SKM-1 (cell line): ENCODE measurements at regions not wholly inside any gene's neighbourhood (a gene's known extent, or its start where the extent isn't known, plus 50 kb on each side); places are given as distances from the start of the nearest gene placed in this dataset.
"Not testable (repeated sequence)": the region's sequence is repeated elsewhere in the genome, so short reads cannot be mapped to it uniquely, and the experiment has no call there.

Experiments used
- DNase-seq: peaks from one replicate; lab custom pipeline; 2025; ENCODE audit not compliant: unreplicated experiment; lab: John Stamatoyannopoulos, UW

DNA sequence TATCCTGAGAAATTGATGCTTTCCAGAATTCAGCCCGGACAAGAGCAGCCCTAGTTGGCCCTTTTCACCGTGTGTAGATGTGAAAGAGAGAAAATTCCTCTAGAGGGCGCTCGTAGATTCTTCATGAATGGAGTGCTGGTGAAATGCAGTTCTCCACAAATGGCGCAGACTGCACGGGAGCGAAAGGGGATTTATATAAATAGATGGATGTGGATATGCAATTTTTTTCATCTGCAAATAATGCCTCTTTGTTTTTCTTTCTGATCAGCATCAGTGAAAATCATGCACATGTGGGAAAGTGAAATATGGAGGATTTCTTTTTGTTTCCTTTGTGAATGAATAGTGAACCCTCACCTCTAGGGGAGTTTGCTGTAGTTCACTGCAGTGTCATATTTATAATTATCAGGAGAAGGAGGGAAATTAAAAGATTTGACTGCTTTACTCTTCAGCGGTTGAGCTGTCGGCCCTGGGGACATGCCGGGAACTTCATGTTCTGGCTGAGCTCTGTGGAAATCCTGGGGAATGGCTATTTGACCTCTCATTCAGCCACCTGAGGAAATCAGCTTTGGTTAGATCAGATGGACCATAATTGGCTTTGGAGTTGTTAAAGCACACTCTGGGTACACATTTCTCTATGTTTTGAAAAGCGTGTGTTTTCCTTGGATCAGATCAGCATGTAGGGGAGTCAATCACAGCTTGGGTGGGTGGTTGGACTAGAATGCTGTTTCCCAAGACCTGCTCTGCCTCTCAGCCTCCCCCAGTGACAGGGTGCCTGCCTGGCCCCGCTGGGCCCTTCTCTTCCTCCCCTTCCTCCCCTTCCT, 115.0 kb upstream of the SHISA3 start:
- peak; percentile 71 for DNase-seq

DNA sequence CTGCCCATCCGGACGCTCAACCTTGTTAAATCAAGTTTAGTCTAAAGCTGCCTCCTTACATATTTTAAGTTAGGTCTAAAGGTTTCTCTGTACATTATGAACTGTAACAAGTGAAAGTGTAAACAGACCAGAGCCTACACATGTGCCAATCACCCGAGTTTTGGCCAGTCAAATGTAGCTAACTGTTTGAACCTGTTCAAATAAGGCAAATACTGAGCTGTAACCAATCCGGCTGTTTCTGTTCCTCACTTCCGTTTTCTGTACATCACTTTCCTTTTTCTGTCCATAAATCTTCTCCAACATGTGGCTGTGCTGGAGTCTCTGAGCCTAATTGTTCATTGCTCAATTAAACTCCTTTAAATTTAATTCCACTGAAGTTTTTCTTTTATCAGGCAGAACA, 113.3 kb upstream of the SHISA3 start:
- no peak for DNase-seq

DNA sequence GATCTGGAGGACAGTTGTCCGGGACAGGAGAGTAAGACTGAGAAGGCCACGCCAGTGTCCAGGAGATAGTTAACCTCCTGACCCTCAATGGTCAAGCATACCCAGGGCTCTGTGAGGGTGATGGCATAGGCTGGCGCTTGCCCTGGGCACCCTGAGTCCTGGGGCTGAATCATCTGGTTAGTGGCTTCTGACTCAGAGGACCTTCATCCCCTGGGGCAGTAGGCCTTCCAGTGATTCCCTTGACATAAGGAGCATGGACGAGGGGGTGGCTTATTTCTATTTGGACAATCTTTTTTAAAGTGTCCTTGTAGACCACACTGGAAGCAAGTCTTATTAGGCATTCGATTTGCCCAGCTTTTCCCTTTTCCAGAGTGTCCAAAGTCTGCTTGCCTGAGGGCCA, 108.4 kb upstream of the SHISA3 start:
- not testable (repeated sequence) for DNase-seq

DNA sequence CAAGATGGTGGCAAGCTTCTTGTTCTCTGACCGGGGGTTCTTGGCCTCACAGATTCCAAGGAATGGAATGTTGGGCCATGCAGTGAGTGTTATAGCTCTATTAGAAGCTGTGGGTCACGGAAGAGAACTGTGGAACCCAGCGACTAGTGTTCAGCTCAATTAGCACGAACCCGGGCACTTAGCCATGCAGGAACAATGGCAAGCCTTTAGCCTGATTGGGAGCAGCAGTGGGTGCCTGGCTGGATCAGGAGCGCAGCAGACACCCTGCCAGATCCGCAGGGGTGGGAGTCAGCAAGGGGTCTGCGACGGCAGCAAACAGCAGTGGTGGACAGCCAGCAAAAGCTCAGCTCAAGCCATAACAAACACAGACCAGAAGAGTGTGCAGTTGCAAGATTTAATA, 105.1 kb upstream of the SHISA3 start:
- not testable (repeated sequence) for DNase-seq

DNA sequence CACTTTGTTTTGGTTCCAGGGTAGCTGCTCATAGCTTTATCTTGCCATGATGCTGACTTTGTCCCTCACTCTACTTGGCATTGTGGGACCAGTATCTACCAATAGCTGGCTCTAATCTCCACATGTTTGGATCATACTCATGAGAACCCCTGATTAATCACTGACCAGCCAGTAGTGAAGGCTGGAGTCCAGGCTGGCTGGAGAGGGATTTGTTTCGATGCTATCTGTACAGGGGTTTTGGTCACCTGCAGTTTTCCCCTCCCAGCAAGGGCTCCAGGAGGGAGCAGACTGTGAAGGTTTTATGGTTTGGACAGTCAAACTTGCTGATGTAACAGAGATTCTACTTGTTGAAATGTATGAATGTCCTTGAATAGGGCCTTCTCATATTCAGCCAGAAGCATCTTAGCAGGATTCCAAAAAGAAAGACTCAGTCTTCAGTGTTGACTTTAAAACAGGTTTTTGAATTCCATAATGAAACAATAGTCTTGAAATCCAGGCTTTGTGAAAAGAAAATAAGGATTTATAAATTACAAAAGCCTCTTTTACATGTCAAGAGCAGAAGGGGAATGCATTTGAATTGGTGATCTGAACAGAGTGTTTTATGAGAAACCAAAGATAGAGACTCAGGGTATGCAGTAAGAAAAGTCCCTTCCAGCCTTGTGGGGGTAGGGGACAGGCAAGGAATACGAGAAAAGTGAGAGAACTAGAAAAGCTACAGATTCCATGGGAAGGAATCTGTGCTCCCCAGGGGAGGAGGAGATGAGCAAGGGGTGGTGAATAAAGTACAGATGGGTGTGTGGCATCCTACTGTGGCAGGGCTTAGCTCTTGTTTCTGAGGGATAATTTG, 103.1 kb upstream of the SHISA3 start:
- no peak for DNase-seq

- DNase-seq: no peak
These were observed 101.1 kb upstream of the SHISA3 start for GRCh38 chr4:42296196-42296595.

- DNase-seq: no peak
These were observed 94.9 kb upstream of the SHISA3 start for GRCh38 chr4:42302348-42302747.

GRCh38 chr4:42306221-42307109, 90.8 kb upstream of the SHISA3 start:
- no peak for DNase-seq

DNA sequence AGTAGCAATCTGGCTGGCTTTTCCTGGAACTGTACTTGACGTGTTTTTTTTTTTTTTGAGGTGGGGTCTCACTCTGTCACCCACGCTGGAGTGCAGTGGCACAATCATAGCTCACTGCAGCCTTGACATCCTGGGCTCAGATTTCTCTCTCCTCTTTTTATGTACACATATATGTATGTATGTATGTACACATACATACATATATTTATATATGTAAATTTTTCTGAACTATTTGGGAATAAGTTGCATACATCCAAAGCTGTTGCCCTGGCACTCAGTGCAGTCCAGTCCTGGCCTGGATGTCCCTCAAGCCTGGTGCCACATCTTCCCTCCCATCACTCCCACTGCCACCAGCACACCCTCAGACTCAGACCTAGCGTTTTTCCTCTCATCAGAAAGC, 89.0 kb upstream of the SHISA3 start:
- DNase-seq: no peak

DNA sequence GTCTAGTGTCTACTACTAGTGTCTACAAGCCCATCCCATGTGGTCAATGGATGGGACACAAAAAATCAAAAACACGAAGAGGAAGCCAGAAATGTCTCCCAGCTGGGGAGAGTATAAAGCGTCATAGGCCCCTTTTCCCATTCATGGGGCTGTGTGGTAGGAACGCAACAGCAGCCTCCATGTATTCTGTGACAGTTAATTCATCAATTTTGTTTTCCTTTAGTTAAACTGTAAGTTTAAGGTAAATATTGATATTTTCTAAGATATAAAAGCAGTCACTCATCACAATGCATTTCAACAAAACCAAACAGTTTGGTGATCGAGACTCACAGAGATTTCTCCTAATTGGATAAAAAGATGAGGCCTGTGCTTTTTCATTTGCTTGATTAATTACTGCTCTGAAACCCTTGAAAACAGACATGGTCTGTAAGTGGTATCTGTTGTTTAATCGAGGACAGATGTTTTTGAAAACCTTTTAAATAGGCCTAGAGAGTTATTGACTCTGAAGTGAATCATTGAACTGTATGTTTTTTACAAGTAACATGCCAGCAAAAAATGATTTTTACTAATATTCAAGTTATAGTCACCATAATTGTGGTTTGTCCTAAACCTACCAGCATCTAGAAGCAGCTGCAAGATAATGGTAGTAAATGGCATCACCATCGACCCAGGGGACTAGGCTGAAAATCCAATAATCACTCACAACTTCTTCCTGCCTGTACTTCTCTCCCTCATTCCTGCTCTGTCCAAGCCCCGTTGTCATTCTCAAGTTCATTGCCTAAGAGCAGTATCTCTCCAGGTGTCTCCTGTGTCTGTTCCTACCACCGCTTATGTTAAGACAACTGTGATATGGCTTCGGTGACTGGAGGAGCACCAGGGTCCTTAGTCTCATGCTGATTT, 87.7 kb upstream of the SHISA3 start:
- no peak for DNase-seq

DNA sequence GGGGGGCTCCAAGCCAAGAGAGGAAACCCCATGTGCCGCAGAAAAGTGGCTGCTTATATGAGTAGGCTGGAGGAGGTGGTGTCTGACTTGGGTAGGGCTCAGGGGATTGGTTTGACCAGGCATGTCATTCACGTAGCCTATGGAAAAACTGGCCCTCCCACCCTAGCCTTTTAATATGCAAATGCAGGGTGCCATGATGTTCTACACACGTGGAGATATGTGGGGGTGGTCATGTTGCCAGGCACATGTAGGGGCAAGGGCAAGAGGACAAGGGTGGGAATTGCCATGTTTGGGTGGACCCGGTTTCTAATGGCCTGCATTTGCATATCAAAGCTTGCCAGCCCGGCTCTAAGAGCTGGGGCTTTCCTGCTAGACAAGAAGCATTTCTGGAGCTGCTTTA, 86.9 kb upstream of the SHISA3 start:
- DNase-seq: no peak

DNA sequence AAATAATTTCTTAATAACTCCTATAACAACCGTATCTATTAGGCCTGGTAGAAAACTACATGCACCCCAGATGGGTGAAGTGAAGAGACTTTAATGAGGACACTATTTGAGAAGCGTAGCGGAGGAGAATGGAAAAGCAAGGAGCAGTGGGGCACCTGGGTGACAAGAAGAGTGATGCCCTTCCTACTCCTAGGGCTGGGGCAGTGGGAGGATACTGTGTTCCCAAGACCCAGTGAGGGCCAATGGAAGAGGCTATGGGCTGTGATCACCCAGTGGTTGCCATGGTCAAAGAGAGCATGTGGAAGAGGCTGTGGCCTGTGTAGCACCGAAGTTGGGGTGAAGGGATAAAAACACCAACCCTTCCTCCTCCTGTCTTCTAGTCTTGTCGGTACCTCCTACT, 86.5 kb upstream of the SHISA3 start:
- DNase-seq: no peak

- no peak for DNase-seq
These were observed 85.7 kb upstream of the SHISA3 start for GRCh38 chr4:42311591-42311990.

- DNase-seq: not testable (repeated sequence)
These were observed 83.9 kb upstream of the SHISA3 start for GRCh38 chr4:42313420-42313819.

- DNase-seq: no peak
These were observed 83.4 kb upstream of the SHISA3 start for GRCh38 chr4:42313872-42314271.

- no peak for DNase-seq
These were observed 82.1 kb upstream of the SHISA3 start for GRCh38 chr4:42315231-42315630.

GRCh38 chr4:42320822-42321388, 76.4 kb upstream of the SHISA3 start:
- DNase-seq: no peak

DNA sequence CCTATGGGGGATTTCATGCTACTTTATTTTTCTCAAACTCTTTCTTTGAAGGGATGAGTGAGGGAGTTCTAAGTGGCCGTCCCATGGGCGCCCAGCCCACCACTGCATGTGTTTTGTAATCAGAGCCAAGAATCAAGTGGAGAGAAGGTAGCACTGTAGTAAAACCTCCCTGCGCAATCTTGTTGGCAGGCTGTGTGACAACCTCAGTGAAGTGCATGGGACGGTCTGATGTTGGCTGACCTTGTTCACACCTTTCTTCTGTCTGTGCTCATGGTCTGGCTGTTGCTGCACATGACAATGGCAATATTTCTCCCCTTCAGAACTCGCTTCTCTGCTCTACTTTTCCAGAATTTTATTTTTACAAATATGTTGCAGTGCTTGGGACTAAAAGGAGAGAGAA, 71.2 kb upstream of the SHISA3 start:
- no peak for DNase-seq

GRCh38 chr4:42326524-42326923, 70.8 kb upstream of the SHISA3 start:
- no peak for DNase-seq

DNA sequence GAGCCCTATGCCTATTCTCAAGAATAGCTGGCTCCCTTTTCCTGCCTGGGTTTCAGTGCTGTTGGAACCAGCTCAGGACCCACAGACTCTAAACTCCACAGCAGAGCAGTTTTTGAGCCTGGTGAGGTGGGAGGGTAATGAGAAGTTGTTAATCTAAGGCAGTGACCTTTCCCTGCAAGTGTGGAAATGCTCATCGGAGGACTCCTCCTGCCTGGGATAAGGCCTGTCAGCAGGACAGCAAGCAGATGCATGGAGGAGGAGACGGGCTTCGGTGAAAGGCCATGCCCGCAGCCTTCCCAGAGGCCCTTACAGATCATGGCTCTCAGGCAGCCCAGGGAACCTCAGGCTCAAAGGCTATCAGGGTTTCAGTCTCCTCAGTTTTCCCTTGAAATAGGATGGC, 70.0 kb upstream of the SHISA3 start:
- no peak for DNase-seq
